GM21423 (cell line): ENCODE measurements at regions not wholly inside any gene's neighbourhood (a gene's known extent, or its start where the extent isn't known, plus 50 kb on each side); places are given as distances from the start of the nearest gene placed in this dataset.

Experiments used
- ATAC-seq: cut with Tn5 transposase; IDR thresholded peaks from one replicate; pipeline ENCODE4 v1.9.1; 2021; ENCODE audit warnings: mild to moderate bottlenecking, moderate library complexity; ENCODE audit not compliant: unreplicated experiment

DNA sequence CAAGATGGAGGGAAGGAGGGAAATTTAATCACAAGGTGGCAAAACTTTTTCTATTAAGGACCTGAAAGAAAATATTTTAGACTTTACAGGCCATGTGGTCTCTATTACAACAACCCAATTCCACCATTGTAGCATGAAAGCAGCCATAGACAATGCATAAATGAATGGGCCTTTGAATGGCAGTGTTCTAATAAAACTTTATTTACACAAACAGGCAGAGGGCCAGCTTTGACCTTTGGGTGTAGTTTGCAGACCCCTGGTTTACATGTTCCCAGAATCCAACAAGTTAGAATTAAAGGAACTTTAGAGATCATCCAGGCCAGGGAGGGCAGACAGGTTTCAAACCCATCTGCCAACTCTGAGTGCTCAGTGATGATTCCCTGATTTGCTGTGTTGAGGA, 95.2 kb downstream of the BANF2 start:
- no peak for ATAC-seq

DNA sequence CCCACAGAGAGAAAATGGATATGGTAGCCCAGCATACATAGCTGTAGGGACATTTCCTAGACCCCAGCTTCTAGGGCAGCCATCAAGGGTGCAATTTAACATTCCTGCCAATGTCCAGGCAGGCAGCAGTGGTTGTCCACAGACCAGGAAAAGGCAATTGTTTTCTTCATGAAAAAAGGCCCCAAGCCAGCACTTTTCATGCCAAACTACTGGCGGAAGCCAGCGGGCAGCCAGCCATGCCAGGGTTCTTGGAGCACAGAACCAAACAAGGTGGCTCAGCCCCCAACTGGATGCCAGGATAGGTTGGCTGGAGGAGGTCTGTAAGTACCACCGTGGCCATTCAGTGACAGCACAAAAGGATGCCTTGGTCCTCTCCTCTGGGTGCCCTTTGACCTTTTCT, 94.6 kb downstream of the BANF2 start:
- ATAC-seq, result no peak

DNA sequence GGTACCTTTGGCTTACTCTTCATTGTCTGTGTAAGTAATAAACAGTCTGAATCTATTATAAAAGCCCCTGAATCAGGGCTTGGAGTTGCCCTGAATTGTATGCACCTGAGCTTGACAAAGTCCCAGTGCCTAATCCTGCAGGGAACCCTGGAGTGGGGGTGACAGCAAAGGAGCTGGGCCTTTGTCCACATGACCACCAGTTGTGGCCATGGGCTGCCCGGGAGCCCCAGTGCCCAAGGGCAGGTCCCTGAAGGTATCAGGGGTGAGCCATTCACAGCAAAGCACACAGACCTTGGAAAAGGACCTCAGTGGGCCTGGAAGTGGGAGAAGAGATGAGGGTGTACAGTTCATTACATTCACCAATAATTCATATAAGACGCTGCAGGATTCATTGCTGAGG, 94.2 kb downstream of the BANF2 start:
- no peak for ATAC-seq

DNA sequence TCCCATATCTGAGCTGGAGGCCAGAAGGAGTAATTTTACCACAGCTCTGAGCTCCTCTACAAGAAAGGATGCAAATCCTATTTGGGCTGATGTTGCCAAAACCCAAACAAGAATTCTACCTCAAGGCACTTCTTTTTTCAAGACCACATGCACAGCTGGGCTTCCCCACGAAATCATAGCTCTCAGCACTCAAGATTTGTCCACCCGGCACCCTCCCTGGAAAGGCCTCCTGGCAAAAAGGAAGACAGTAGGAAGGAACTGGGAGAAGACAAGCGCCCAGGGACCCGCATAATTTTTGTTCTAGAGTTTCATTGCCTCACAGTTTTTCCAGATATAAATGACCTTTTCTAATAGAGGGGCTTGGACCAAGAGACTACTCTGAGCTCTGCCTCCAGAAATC, 90.5 kb downstream of the BANF2 start:
- no peak for ATAC-seq

DNA sequence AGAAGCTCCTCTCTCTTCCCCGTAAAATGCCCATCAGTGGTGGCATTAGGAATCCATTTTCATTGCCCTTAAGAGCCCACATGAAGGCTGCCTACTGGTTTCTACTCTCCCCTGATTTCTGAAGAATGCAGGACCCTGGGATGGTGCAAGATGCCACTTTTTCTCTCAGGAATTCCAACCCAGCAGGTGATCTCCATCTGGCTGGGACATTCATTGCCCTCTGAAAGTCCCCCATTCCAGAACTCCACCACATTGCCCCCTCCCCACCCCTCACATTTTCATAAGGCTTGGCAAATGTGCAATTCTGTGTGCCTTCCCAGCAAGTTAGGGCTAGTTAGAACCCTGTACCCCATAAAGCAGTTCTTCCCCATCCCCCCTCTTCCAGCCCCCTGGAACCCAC, 88.0 kb downstream of the BANF2 start:
- no peak for ATAC-seq

DNA sequence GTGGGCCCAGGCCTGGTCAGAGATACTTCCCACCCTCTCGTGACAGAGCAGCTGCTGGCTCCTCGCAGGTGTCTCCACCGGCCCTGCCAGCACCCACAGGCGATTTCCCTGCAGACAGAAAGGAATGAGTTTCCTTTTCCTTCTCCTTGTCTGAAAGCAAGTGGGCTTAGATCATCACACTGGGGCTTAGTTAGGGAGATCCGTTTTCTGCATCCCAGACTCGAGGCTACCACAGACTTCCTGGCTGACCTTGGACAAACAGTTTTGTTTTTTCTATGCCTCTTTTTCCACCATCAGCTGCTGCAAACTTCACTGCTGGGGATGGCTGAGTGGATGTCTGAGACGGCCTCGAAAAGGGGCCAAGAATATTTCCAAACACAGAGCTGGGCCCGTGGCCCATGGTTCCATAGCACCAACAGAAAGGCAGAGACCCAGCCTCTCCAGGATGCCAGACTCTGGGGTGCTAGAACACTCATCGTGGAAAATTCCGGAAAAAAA, 86.5 kb downstream of the BANF2 start:
- no peak for ATAC-seq
